T-helper 1 cell treated with Interleukin-12 subunit alpha and Interleukin-12 subunit beta and Interleukin-4 antibody, amounts not matched to agents 30 ng/mL and 1 ng/mL, for 36 hours (primary cell): ENCODE measurements at regions not wholly inside any gene's neighbourhood (a gene's known extent, or its start where the extent isn't known, plus 50 kb on each side); places are given as distances from the start of the nearest gene placed in this dataset.

Experiments used
- intact Hi-C: fragments of 100-400 bp; cut with micrococcal nuclease; formaldehyde crosslinking; loops from one replicate; pipeline ENCODE4 v1.15.1; 2024

DNA sequence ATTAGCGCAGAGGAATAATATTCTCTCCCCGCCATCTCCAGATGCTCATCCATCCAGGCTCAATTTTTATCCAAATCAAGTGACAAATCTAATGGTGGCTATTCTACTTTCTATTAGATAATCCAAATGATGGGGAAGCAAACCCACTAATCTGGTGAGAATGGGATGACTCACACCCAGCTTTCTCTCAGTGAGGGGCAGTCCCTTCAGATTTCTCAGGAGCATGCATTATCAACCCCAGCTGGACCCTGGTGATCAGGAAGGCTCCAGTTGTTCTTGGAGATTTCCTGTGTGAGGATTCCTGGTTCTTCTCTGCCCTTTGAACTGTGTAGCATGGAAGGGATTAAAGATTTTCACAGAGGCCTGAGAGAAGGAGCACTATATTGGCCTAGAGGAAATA, 358.0 kb downstream of the WDR72 start:
- intact Hi-C loops, result no loop called here

DNA sequence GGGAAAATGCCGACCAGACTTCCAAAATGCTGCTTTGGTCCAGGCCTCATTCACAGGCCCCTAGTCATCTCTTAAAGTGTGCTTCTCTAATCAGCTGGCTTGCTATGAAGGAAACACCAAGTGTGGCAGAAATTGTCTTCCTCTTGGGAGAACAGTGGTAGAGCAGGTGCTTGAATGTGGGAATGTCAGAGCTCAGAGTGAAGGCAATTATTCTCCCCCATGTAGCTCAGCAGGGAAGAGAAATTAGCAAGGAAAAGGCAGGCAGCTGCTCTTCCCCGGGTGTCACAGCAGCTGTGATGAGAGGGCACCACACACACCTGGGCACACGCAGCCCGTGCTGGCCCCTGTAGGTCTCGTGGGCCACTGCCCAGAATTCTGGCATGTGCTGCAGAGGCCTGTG, 358.5 kb downstream of the WDR72 start:
- intact Hi-C loops, result no loop called here

DNA sequence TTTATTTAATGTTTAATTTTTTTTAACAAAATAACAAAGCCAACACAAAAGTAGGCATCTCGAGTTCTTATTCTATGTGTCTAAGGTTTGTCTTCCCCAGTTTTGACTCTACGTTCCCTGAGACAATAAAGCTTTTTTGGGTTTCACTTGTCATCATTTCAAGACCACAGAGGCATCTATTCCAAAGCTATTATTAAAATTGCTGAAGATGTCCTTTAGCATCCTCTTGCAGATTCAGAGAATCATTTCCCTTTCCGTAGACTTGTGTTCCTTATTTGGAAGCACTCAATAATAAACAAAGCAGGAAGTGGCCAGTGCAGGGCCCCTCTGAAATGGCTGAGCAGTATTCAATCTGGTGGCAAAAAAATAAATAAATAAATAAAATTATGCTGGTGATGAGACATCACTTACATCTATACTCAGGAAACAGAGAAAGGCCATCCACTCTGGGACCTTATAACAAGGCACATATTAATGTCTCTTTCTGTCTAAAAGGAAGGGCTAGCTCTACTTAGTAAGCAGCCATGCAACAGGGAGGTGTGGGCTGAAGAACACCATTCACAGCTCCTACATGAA, 362.3 kb downstream of the WDR72 start:
- intact Hi-C loops, result no loop called here

DNA sequence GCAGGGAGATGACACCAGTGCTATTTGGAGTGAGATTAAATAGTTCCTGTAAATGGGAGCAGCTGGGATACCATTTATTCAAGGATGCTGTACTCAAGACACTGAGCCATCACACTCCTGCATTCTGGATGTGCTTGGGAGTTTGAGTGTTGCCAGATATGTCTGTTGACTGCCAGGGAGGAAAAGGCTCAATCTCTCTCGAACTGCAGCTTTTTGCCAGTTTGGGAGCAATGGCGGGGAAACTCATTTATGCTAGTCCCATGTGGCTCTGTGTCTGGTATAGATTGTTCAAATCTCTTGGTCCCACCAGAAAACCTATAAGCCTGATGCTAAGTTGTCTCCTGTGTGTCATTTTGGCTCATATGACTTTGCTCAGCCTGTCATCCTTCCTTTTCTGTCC, 363.6 kb downstream of the WDR72 start:
- intact Hi-C loops, result no loop called here

DNA sequence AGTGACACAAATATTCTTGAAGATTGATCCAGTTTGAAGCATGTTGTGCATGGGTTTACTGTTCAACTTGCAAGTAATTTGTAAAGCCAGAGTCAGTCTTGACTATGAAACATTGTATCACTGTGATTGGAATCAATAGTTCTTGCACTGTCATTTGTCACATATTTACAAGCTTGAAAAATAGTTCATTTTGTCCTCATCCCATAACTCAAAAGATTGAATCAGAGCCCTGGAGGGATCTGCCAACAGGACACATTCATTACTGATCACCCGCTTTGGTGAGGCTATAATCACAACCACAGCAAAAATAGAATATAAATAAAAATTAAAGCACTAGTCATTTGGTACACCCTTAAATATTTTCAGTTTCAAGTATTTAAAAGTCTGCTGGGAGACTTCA, 368.9 kb downstream of the WDR72 start:
- intact Hi-C loops, result no loop called here

DNA sequence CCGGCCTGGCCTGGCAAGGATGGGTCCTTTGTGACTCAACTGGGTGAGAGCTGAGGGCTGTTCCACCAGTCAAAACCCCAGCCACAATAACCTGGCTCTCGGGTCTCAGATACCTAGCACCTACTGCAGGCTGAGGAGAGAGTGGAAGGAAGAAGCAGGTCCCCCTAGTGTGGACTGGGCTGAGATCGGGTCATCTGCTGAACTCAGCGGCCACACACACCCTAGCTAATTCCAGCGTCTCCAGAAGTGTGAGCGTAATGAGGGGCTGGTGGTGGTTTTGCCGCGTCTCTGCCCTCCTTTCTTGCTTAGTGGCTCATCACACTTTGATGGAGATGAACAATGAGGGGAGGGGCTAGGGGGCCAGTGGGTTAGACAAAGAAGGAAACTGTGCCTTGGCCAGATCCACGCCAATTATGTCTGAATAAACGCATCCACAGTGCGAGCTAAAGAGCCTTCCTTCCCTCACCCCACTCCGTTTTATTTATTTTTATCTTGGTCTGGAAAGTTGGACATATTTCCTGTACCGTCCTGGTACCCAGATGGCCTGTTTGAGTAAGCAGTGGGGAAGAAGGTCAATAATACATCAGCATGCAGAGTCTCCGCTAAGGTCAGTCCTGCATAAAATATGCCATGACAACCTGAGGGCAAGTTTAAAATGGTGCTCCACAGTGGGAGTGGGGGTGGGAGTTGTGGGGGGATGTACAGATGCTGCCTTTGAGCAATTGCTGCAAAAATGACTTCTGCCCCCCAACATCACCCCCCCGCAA, 370.0 kb downstream of the WDR72 start:
- intact Hi-C loops, result no loop called here

DNA sequence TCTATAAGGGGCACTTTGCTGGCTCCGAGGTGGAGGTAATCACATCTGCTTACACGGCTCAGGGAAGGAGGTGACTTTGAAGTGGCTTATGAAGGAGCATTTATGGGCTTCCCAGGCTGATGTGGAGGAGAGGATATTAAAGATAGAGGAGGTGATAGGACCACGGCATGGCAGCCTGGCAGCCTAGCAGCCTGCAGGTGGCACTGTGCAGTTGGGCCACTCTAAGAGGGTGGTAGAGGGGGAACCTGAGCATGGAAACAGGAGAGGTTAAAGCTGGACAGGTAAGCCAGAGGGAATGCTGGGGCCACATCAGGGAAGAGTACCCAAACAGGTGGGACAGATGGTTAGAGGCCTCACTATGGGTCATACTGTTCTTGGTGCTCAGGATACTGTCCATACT, 375.0 kb downstream of the WDR72 start:
- intact Hi-C loops, result no loop called here

DNA sequence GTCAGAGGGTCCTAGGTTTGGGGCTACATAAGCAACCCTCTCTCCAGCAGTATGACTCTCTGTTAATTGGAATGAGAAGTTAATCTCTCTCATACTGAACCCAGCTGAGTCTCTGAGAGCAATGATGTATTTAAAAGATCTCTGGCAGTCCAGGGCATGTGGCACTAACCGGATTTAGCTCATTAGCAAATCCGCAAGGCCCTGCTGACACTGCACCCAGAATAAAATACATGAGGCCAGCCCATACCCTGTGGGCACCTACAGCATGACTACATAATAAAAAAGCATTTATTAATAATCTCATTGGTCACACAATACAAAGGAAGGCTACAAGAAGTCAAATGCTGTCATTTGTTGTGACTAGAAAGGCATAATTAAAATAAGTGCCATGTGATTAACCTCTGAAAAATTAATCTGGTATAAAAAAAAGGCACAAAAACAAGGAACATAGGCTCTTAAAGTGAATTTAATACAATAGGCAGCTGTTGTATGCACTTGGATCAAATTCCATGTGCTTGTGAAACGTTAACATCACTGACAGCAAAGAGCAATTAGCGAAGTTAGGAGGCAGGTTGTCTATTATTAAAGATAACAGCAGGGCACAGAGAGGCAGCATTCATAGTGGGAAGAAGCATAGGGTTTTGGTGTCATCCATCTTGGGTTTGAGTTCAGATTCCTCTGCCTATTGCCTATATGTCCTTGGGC, 381.2 kb downstream of the WDR72 start:
- intact Hi-C loops, result no loop called here

DNA sequence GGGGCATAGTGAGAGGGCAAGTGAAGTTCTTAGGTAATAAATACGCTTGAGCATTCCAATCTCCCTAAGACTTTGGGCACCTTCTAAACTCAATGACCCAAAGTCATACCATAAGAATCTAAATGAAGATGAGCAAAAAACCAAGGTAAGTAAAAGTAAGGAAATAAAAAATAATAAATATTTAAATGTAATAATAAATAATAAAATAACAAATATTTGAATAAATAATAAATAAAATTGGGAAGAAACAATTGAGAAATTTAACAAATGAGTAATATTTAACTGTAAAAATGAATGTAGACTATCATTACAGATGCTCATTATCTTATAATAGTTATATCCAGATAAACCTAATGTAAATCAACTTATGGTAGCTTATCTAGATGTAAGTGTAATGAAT, 391.7 kb downstream of the WDR72 start:
- intact Hi-C loops, result no loop called here

DNA sequence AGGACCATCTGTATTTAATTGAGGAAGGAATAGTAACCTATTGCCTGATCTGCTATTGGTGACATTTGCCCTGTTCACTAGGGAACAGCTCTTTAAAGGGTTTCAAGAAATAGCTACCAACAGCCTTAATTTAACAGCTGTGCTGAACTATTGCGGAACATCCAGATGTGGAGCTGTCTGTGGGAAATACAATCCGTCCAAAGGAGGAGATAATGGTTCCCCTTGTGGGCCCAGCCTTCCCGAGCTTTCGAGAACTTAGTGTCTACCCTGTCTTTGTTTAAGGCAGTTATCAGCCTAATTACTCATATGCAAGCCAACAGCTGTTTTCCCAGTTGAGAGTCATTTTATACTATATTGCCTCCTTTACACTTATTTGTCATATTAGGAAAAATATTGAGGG, 398.6 kb downstream of the WDR72 start:
- intact Hi-C loops, result no loop called here

DNA sequence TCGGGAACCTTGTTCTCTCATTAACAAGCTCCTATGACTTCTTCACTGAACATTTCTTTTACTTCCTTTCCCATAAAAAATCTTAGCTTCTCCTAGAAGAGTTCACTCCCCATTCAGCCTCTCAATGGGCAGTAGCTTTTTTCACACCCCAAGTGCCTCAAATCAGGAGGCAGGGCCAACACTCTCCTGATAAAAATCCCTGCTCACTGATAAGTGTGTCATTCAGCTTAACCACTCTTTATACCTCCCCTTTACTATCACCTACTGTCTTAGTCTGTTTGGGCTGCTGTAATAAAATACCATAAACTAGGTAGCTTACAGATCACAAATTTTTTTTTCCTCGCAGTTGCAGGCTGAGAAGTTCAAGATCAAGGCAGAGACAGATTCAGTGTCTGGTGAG, 400.4 kb downstream of the WDR72 start:
- intact Hi-C loops, result no loop called here

DNA sequence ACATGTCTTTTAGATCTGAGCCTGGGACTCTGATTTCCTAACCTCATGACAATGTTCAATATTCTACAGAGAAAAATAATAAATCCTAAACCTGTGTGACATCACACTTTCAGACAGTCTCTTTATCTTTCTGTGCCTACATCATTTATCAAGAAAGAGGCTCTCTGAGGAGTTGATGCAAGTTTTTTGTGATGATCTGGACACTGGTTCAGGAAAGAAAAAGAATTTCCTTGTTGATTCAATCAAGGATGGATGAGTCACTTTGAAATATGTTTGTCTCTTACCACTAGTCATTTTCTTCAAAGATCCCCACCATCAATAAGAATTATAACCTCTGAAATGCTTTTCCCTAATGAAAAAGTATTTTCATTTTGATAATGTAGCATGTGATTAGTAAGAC, 404.6 kb downstream of the WDR72 start:
- intact Hi-C loops, result no loop called here

DNA sequence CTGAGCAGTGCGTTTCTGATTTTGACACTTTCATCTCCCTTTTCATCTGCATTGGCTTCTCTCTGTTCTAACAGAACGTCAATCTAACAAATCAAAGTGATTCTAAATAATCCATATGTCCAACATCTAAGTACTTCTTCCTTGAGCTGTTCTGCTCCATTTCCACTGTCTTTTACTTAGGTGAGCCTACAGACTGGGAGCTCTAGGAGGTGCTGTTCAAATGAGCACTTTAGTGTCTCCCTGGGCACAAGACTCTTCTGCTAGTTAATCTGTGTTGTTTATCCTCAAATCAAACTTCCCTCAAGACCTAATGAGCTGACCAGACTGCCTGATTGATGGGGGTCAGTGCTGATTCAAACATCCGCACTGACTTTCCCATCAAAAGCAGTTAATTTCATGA, 408.1 kb downstream of the WDR72 start:
- intact Hi-C loops, result no loop called here

DNA sequence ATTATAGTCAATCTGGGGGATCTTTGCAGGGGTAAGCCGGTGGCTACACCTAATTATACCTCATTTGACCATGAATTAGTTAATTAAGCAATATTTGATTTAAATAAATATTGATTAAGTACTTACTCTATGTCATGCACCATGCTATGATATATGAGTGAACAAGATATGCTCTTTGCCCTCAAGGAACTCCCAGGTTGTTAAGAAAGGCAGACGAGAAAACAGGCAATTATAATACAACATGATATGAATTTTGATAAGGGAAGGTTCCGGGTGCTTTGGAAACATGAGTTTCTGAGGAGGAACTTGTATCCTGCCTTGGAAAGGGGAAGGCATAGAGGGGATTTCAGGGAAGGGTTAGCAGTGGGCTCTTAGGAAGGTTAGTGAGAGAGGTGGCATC, 412.9 kb downstream of the WDR72 start:
- intact Hi-C loops, result no loop called here

DNA sequence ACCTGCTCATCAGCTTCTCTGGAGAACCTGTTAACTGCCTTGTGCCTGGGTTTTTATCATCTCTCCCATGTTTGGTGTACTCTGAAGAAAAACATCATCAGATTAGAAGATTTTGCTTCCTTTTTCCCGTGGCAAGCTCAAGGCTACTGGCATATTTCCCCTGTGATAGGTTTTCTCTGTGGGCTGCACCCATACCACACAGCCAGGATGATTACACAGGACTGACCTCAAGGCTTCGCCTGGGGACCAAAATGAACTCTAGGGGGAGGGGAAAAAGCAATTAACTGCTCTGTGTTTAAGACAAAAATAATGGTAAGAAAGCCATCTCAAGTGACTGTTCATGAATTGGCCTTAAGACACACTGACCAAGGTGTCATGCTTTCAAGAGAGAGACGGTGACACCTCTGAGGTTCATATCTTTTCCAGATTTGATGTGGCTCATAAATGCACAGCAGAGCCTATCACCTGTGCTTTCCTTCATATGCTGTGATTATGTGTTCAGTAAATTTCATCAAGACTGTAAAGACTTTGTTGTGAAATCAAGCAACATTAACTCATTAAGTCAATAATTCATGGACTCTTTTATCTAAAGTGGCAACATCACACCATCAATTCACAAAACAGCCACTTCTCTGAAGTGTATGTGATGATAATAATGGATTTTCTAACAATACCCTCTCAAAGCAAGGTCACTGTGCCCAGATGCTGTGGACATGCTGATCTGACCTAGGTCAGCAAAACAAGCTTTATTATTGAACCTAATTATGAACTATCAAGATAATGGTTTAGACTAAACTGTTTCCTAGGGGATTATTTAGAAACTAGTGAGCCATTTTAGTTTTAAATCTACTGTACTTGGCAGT, 427.9 kb downstream of the WDR72 start:
- intact Hi-C loops, result no loop called here

DNA sequence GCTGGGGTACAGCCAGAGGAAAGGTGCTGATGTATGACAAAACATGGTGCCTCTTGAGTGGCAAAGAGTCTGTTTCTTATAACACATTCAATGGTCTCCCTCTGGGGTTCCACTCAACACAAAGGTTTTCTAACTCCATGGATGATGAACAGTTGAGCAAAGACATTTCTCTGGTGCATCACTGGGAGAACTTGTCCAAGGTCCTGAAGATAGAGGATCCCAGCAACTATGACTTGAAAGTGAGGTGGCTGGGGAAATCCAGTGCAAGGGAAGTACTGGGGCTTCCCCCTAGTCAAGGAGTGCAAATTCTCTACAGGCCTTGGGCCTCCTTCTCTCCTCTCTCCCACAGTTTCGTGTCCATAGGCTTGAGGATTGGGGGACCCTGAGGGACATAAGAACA, 431.1 kb downstream of the WDR72 start:
- intact Hi-C loops, result no loop called here

DNA sequence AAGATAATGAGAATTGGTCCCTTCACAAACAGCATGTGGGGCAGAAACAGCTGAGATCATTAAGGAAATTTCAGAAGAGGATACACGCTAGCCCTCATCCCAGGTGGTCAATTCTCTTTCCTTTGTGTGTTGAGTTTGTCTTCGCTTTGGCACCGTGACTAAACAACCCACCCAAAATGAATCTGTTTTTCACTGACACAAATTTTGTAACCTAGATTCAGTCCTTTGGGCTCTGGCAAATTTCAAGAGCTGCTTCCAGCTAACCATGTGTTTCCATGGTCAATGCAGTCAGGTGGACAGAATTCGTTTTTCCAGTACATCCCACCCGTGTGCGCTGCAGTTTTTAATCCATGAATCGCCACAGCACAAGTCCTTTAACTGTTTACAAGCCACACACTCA, 435.4 kb downstream of the WDR72 start:
- intact Hi-C loops, result no loop called here

DNA sequence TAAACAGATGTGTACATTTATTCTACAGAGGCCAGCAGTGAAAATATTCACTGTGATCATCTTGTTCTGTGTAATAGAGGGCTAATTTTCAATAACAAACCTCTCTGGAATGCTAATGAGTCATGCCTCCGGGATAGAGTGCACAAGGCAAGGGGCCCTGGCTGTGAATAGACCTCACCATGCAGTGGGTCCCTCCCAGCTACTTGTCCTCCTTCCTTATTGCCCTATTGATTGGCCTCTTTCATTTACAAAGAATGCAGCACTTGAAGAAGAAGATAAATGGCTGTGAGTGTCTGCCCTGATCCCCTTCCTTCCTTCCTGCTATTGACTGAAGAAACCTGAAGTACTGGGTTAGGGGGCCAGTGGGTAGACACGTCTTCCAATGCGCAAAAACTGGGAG, 436.3 kb downstream of the WDR72 start:
- intact Hi-C loops, result no loop called here

DNA sequence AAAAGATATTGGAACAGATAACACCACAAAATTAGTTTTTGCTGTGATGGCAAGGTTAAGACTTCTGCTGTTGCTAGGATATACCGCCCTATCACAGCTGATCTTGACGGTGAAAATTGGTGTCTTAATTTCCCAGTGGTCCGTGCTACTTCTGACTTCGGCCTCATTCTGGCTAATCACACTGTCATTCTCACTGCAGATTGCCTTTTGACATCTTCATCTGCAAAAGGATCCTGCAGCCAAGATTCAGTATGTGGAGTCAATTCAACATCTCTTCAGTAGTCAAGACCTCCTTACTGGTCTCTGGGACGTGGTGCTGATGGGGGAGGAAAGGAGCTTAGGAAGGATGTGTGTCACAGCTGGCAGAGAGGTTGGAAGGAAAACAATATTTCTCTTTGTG, 438.6 kb downstream of the WDR72 start:
- intact Hi-C loops, result no loop called here

DNA sequence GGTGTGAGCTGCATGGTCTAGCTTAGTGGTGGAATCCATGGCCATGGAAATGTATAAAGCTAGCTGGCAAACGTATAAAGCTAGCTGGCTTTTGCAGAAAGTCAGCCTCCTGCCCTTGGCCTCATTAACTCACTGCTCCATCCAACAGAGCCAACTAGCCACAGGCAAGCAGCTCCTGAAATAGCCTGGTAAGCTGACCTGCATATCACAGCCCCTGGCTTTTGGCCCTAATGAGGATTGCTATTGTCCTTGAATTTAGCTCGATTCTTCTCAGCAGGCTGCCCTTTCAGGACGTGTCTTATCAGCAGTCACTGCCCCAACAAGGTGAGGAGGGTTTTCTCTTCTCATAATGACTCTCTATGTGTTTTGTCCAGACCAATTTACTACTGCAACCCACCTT, 446.8 kb downstream of the WDR72 start:
- intact Hi-C loops, result no loop called here

DNA sequence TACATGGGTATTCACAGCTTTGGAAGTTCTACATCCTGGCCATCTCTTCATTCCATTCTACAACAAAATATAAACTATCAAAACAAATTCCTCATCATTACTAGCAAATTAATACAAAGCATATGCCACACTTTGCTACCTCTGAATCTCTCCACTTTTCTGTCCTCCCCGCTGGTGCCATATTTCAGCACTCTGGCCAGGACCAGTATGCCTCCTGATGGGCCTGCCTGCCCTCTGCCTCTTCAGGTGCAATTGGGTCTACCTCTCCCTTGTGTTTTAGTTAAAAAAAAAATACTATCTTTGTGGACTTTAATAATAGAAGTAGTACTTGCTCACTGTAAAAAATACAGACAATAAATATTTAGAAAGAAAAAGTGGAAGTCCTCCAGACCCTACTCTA, 448.8 kb downstream of the WDR72 start:
- intact Hi-C loops, result no loop called here
